Stimulated activated CD4-positive, alpha-beta T cell treated with anti-CD3 and anti-CD28 coated beads, Interleukin-12 subunit alpha, Interleukin-12 subunit beta, amount 100 ng/mL, for 4 hours (primary cell): ENCODE measurements at regions not wholly inside any gene's neighbourhood (a gene's known extent, or its start where the extent isn't known, plus 50 kb on each side); places are given as distances from the start of the nearest gene placed in this dataset.
"Not testable (repeated sequence)": the region's sequence is repeated elsewhere in the genome, so short reads cannot be mapped to it uniquely, and the experiment has no call there.

ENCODE experiments used
- DNase-seq: peaks from one replicate; pipeline ENCODE4 v3.0.0-alpha.2; 2020

GRCh38 chrY:20891440-20892160 is 135.7 kb downstream of the RPS4Y2 start:
- no peak for DNase-seq

- DNase-seq: not testable (repeated sequence)
Measured at GRCh38 chrY:20925350-20926091, 169.6 kb downstream of the RPS4Y2 start.

GRCh38 chrY:20929691-20930342 is 173.9 kb downstream of the RPS4Y2 start:
- DNase-seq: no peak

- not testable (repeated sequence) for DNase-seq
Measured at GRCh38 chrY:20936709-20937251, 180.9 kb downstream of the RPS4Y2 start.

GRCh38 chrY:20961512-20961911 is 205.6 kb downstream of the RPS4Y2 start:
- no peak for DNase-seq

- no peak for DNase-seq
Measured at GRCh38 chrY:20967828-20968227, 211.9 kb downstream of the RPS4Y2 start.

- no peak for DNase-seq
Measured at GRCh38 chrY:20968237-20968636, 212.3 kb downstream of the RPS4Y2 start.

GRCh38 chrY:20971371-20971770 is 215.5 kb downstream of the RPS4Y2 start:
- DNase-seq: no peak

GRCh38 chrY:20986037-20986436 is 230.1 kb downstream of the RPS4Y2 start:
- DNase-seq: no peak

GRCh38 chrY:20990123-20990522 is 234.2 kb downstream of the RPS4Y2 start:
- no peak for DNase-seq

- no peak for DNase-seq
Measured at GRCh38 chrY:20990869-20991548, 235.1 kb downstream of the RPS4Y2 start.

GRCh38 chrY:20997355-20997754 is 241.4 kb downstream of the RPS4Y2 start:
- no peak for DNase-seq

- no peak for DNase-seq
Measured at GRCh38 chrY:20998016-20998415, 242.1 kb downstream of the RPS4Y2 start.

GRCh38 chrY:20998483-20998882 is 242.6 kb downstream of the RPS4Y2 start:
- no peak for DNase-seq

- no peak for DNase-seq
Measured at GRCh38 chrY:21001102-21001501, 245.2 kb downstream of the RPS4Y2 start.

GRCh38 chrY:21003059-21003458 is 247.2 kb downstream of the RPS4Y2 start:
- no peak for DNase-seq

GRCh38 chrY:21005531-21005930 is 249.6 kb downstream of the RPS4Y2 start:
- DNase-seq: no peak

- DNase-seq: no peak
Measured at GRCh38 chrY:21021811-21022210, 265.9 kb downstream of the RPS4Y2 start.

GRCh38 chrY:21022326-21023044 is 266.6 kb downstream of the RPS4Y2 start:
- no peak for DNase-seq

- no peak for DNase-seq
Measured at GRCh38 chrY:21023906-21024305, 268.0 kb downstream of the RPS4Y2 start.

- no peak for DNase-seq
Measured at GRCh38 chrY:21028506-21028905, 272.6 kb downstream of the RPS4Y2 start.

- no peak for DNase-seq
Measured at GRCh38 chrY:21033363-21033762, 277.5 kb downstream of the RPS4Y2 start.
